ENCODE measurements at regions not wholly inside any gene's neighbourhood (a gene's known extent, or its start where the extent isn't known, plus 50 kb on each side); places are given as distances from the start of the nearest gene placed in this dataset.

DNA sequence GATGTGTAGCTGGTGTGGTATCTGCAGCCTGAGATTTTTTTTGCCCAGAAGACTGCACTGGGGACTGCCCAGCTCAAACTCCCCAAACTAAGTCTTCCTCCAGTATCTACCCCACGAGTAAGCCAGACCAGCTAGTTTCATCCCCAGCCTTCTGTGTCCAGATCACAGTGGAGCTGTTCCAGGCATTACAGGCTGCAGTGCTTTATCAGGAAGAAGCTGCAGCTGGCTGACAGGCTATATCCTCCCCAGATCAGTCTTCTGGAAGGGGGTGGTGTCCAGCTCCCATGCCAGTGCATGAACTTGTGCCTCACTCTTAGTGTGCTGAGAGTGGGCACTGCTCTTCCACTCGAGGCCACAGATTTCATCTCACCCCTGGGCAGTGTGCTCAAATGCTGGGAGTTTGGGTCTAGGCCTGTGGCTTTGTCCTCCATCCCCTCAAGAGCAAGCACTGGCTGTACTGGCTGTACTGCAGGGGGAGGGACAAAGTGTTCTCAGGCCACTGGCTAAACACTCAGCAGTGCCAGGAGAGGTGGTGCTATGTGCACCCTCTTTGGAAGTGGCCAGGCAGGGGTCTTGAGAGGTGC is 679.1 kb upstream of the COBL start:
- no peak overlapping the region for H3K14ac ChIP-seq (ENCODE audit: insufficient read length)
- no peak overlapping the region for H2AFZ ChIP-seq (ENCODE audit: low read length)
- no peak overlapping the region for H3K4me2 ChIP-seq (ENCODE audit: insufficient read depth in 1 of 2, low read depth in 2 of 2, low read length in 2 of 2)
- no peak overlapping the region for H3K56ac ChIP-seq (replicated peaks; ENCODE audit: insufficient read length, low read depth, low read length)
- H3K79me2 ChIP-seq (ENCODE audit: control insufficient read depth in 1 of 2, insufficient read depth in 2 of 2, low read length in 2 of 2): no peaks in the 10 kb centered on the region
- H2BK15ac ChIP-seq (ENCODE audit: low read length): no peak overlapping the region
- ChIA-PET POLR2A (ENCODE audit: partially characterized antibody) (no interaction called here), CTCF (ENCODE audit: partially characterized antibody) (interaction anchor here (0.5 to 1.3 kb wide), 2 partner anchors 22 to 59 kb away, joined by 3 to 6 read pairs; no protein-coding TSS in a partner anchor)
- H2BK5ac ChIP-seq (ENCODE audit: low read depth, low read length): no peak overlapping the region
- H2AK5ac ChIP-seq (ENCODE audit: low read depth, low read length): no peak overlapping the region
- no peaks in the 10 kb centered on the region for H3K36me3 ChIP-seq (ENCODE audit: control insufficient read depth in 2 of 4, insufficient read depth in 4 of 4, low read length in 3 of 4)
- peak overlapping the region; percentile 60; the same call in 1 of the 2 replicates for H2BK12ac ChIP-seq (ENCODE audit: low read depth, low read length)
- no peaks in the 10 kb centered on the region for H3K4me1 ChIP-seq (replicated peaks in 1 of 4; ENCODE audit: control insufficient read depth in 3 of 4, insufficient read depth in 4 of 4, low read length in 3 of 4)
- no peaks in the 10 kb centered on the region for H3K9me3 ChIP-seq (ENCODE audit: insufficient read depth in 2 of 2, low read depth in 1 of 2, low read length in 1 of 2)
- no peak overlapping the region for H3K27ac ChIP-seq (ENCODE audit: low read depth, low read length)
- no peak overlapping the region for H4K91ac ChIP-seq (replicated peaks; ENCODE audit: insufficient read length, low read length)
- no peak overlapping the region for H2BK120ac ChIP-seq (replicated peaks; ENCODE audit: low read depth, low read length)
- no peak overlapping the region for H3K23ac ChIP-seq (ENCODE audit: insufficient read length)
- H3K79me1 ChIP-seq (ENCODE audit: low read depth, low read length): no peaks in the 10 kb centered on the region
- H3K9ac ChIP-seq (replicated peaks in 1 of 4; ENCODE audit: extremely low read depth in 1 of 4, low read depth in 3 of 4, low read length in 3 of 4): no peak overlapping the region
- H3K4ac ChIP-seq (replicated peaks; ENCODE audit: insufficient read length, low read depth, low read length): no peak overlapping the region
- FAIRE-seq (no peak), DNase-seq (ENCODE audit: low read depth in 1 of 2, low spot score in 2 of 2) (no peak)
- no peaks in the 10 kb centered on the region for H3K23me2 ChIP-seq (ENCODE audit: low read depth, low read length)
- WGBS, 2 experiments (ENCODE audit: extremely low coverage in 1 of 2, insufficient coverage in 1 of 2, insufficient read length in 1 of 2, insufficient replicate concordance in 2 of 2, low coverage in 1 of 2, low lambda C conversion rate in 2 of 2, missing lambda C conversion rate in 1 of 2): 80% methylated on average over 2 of the region's 2 CpGs; no CpG with 5 or more reads in 1 of the 2 experiments
- H4K5ac ChIP-seq (ENCODE audit: insufficient read length, low read depth, low read length): no peak overlapping the region
- H3K27me3 ChIP-seq (replicated peaks in 1 of 4; ENCODE audit: control insufficient read depth in 3 of 4, extremely low read depth in 1 of 4, insufficient read depth in 3 of 4, low read length in 3 of 4): no peaks in the 10 kb centered on the region
- H4K20me1 ChIP-seq (replicated peaks in 1 of 2; ENCODE audit: control insufficient read depth in 1 of 2, insufficient read depth in 2 of 2, low read length in 2 of 2): no peaks in the 10 kb centered on the region
- H4K8ac ChIP-seq (ENCODE audit: extremely low read depth, insufficient read depth, low read length): no peak overlapping the region; the same call in 1 of the 2 replicates
- H3K18ac ChIP-seq (ENCODE audit: extremely low read depth, low read length): no peak overlapping the region
- no peak overlapping the region for H3K4me3 ChIP-seq (ENCODE audit: extremely low read depth in 1 of 4, insufficient read depth in 2 of 4, low read depth in 3 of 4, low read length in 4 of 4)
- H2BK20ac ChIP-seq (ENCODE audit: low read length): 0 out of 2 replicates have a peak overlapping the region, but pooled peaks have one; percentile 13
- TF ChIP-seq SAP30 (IDR thresholded peaks at IDR 0.05; ENCODE audit: insufficient read depth, insufficient replicate concordance, low read length) (no peak), CBX8 (IDR thresholded peaks at IDR 0.05; ENCODE audit: borderline replicate concordance, low read depth, low read length) (no peak), TAF7 (optimal IDR thresholded peaks at IDR 0.05; ENCODE audit: borderline replicate concordance, low read depth, low read length) (no peak), KDM4A (IDR thresholded peaks at IDR 0.05; ENCODE audit: low read depth, low read length, severe bottlenecking) (no peak), NRF1 (IDR thresholded peaks at IDR 0.05; ENCODE audit: low read depth, low read length) (no peak), JUN (IDR thresholded peaks at IDR 0.05; ENCODE audit: low read depth, low read length) (no peak), RBBP5 (IDR thresholded peaks at IDR 0.05; ENCODE audit: borderline replicate concordance, low read depth, low read length) (no peak), CTBP2 (IDR thresholded peaks at IDR 0.05; ENCODE audit: borderline replicate concordance, insufficient read depth, insufficient read length, low read length) (no peak), RNF2 (IDR thresholded peaks at IDR 0.05; ENCODE audit: borderline replicate concordance, low read depth, low read length, missing control alignments, poor library complexity, severe bottlenecking) (no peak)

Data from H1 (cell line).